NOMO-1 (cell line): ENCODE measurements at regions not wholly inside any gene's neighbourhood (a gene's known extent, or its start where the extent isn't known, plus 50 kb on each side); places are given as distances from the start of the nearest gene placed in this dataset.
"Not testable (repeated sequence)": the region's sequence is repeated elsewhere in the genome, so short reads cannot be mapped to it uniquely, and the experiment has no call there.

ENCODE experiments used
- DNase-seq, 2 experiments: peaks; one replicate each; lab custom pipeline; 2025; ENCODE audit not compliant: unreplicated experiment in 2 of 2; lab: John Stamatoyannopoulos, UW

- not testable (repeated sequence) for DNase-seq
These were observed 66.9 kb upstream of the COL5A1 start for GRCh38 chr9:134574686-134575085.

GRCh38 chr9:134575103-134575900 is 66.3 kb upstream of the COL5A1 start:
- DNase-seq, result no peak

GRCh38 chr9:134575901-134576176 is 65.8 kb upstream of the COL5A1 start:
- DNase-seq, result no peak

GRCh38 chr9:134585021-134585561 is 56.5 kb upstream of the COL5A1 start:
- no peak for DNase-seq

- no peak for DNase-seq
These were observed 55.6 kb upstream of the COL5A1 start for GRCh38 chr9:134585746-134586706.

- DNase-seq, result no peak
These were observed 51.9 kb upstream of the COL5A1 start for GRCh38 chr9:134589748-134590147.

- DNase-seq, result no peak
These were observed 51.1 kb upstream of the COL5A1 start for GRCh38 chr9:134590240-134591081.

GRCh38 chr9:134591082-134591571 is 50.5 kb upstream of the COL5A1 start:
- DNase-seq, result no peak

- no peak for DNase-seq
These were observed 50.0 kb upstream of the COL5A1 start for GRCh38 chr9:134591573-134591981.
